ENCODE measurements at regions not wholly inside any gene's neighbourhood (a gene's known extent, or its start where the extent isn't known, plus 50 kb on each side); places are given as distances from the start of the nearest gene placed in this dataset.

DNA sequence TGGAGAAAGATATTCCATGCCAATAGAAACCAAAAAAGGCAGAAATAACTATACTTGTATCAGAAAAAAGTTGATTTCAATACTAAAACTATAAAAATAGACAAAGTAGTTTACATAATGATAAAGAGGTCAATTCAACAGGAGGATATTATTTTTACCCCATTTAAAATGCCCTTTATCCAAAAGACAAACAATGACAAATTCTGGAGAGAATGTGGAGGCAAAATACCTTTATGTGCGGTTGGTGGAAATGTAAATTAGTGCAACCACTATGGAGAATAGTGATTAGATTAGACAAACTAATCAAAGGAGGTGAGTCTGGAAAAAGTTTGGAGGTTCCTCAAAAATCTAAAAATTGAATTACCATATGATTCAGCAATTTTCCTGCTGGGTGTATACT, 1262.3 kb downstream of the GRIK2 start:
- no peak for TF ChIP-seq POLR2A (IDR thresholded peaks at IDR 0.05)
- TF ChIP-seq, protein P1, sequence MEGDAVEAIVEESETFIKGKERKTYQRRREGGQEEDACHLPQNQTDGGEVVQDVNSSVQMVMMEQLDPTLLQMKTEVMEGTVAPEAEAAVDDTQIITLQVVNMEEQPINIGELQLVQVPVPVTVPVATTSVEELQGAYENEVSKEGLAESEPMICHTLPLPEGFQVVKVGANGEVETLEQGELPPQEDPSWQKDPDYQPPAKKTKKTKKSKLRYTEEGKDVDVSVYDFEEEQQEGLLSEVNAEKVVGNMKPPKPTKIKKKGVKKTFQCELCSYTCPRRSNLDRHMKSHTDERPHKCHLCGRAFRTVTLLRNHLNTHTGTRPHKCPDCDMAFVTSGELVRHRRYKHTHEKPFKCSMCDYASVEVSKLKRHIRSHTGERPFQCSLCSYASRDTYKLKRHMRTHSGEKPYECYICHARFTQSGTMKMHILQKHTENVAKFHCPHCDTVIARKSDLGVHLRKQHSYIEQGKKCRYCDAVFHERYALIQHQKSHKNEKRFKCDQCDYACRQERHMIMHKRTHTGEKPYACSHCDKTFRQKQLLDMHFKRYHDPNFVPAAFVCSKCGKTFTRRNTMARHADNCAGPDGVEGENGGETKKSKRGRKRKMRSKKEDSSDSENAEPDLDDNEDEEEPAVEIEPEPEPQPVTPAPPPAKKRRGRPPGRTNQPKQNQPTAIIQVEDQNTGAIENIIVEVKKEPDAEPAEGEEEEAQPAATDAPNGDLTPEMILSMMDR (IDR thresholded peaks at IDR 0.05): no peak
- TF ChIP-seq POLR2AphosphoS5 (IDR thresholded peaks at IDR 0.05): no peak
